Raji (cell line): ENCODE measurements at regions not wholly inside any gene's neighbourhood (a gene's known extent, or its start where the extent isn't known, plus 50 kb on each side); places are given as distances from the start of the nearest gene placed in this dataset.

Source experiments
- POLR2A ChIP-seq: IDR thresholded peaks from 2 replicates; pipeline ENCODE4 v1.6.1; 2011; ENCODE audit warnings: low read depth, low read length, control low read depth; ENCODE audit not compliant: insufficient read depth

GRCh38 chr16:11473728-11474127, 113.0 kb downstream of the LITAF start:
- TF ChIP-seq POLR2A: no peak

DNA sequence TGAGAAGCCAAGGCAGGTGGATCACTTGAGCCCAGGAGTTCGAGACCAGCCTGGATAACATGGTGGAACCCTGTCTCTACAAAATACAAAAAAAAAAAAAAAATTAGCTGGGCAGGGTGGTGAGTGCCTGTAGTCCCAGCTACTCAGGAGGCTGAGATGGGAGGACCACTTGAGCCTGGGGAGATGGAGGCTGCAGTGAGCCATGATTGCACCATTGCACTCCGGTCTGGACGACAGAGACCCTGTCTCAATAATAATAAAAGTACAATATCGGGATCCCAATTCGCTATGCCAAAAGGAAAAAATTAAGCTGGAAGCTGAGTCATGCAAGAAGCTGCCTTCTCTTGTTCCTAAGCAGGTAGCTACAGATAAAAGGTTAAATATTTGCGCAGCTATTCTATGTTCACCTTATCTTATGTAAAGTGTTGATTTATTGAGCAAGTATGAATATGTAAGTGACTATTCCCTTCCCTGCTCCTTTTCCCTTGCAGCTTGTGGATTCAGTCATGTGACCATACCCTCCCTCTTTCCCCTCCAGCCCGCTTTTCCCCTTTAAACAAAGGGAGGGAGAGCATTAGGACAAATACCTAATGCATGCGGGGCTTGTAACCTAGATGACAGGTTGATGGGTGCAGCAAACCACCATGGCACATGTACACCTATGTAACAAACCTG, 112.0 kb downstream of the LITAF start:
- no peak for TF ChIP-seq POLR2A

DNA sequence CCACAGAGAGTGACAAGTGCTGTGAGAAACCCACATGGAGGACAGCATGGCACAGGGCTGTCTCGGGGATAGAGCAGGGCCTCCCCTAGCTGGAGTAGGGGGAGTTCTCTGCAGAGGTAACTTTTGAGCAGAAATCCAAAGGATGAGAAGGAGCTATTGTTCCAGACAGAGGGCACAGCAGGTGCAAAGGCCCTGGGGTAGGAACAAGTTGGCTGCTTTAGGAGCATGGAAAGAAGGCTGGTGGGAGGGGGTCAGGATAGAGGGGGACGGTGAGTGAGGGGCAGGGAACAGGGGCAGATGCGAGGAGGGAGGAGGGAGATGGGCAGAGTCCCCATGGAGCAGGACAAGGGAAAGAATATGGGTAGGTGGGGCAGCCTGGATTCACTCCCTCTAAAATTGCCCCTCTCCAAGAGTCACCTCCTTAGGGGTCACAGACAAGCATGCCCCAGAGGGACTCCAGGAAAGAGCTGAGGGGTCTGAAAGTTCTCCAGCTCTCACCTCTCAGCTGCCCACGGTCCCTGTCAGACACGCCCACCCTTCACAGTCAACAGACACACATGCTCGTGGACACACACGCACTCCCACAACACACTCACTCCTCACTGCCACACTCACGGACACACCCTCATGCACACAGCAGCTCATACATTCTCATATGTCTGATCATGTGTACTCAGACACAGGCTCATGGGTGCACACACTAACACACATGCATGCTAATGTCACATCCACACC, 110.7 kb downstream of the LITAF start:
- TF ChIP-seq POLR2A: no peak

- TF ChIP-seq POLR2A: no peak
Measured at GRCh38 chr16:11476676-11477075, 110.0 kb downstream of the LITAF start.

DNA sequence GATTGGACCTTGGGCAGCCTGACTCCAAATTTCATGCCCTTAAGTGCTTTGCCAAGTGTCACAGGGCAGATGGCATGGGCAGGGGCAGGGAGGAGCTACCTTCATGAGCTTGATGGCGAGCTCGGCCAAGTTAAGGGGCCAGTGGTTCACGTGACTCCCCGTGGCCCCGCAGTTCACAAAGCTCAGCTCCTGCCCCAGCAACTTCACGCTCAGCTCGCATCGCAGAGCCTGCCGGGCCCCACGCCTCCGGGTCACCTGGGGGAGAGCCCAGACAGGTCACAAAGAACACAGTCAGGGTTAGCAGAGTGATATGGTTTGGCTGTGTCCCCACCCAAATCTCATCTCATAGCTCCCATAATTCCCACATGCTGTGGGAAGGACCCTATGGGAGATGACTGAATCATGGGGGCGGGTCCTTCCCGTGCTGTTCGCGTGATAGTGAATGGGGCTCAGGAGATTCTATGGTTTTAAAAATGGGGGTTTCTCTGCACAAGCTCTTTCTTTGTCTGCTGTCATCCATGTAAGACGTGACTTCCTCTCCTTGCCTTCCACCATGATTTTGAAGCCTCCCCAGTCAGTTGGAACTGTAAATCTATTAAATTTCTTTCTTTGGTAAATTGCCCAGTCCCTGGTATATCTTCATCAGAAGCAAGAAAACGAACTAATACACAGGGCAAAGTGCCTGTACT, 108.1 kb downstream of the LITAF start:
- no peak for TF ChIP-seq POLR2A

- no peak for TF ChIP-seq POLR2A
Measured at GRCh38 chr16:11479916-11480315, 106.8 kb downstream of the LITAF start.

DNA sequence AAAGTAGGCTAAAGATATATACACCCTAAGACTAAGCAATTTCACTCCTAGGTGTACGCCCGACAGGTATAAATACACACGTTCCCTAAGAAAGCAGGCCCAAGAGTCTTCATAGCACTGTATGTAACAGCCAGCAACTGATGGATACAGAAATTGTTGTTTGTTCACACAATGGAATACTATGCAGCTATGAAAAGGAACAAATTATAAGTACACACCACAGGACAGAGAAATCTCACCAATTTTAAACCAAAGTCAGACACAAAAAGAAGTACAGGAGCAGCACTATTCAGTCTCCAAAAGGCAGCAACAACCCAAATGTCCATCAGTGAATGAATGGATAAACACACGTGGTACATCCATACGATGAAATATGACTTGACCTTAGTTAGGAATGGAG, 106.1 kb downstream of the LITAF start:
- no peak for TF ChIP-seq POLR2A

- no peak for TF ChIP-seq POLR2A
Measured at GRCh38 chr16:11481987-11482386, 104.7 kb downstream of the LITAF start.

DNA sequence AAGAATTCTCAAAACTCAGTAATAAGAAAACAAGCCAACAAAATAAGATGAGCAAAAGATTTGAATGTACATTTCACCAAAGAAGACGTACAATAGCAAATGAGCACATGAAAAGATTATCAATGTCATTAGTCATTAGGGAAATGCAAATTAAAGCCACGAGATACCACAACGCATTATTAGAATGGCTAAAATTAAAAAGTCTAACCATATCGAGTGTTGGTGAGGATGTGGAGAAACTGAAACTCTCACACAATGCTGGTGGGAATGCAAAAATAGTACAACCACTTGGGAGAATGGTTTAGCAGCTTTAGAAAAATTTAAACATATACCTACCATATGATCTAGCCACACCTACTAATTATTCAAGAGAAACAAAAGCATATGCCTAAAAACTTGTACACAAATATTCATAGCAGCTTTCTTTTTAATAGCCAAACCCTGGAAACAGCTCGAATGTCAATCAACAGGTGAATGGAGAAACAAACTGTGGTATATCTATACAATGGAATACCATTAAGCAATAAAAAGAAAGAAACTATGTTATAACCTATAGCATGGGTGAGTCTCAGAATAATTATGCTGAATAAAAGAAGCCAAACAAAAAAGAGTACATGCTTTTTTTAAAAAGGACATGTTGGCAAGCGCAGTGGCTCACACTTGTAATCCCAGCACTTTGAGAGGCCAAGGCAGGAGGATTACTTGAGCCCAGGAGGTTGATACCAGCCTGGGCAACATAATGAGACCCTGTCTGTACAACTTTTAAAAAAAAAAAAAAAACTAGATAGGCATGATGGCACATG, 103.6 kb downstream of the LITAF start:
- TF ChIP-seq POLR2A: no peak

DNA sequence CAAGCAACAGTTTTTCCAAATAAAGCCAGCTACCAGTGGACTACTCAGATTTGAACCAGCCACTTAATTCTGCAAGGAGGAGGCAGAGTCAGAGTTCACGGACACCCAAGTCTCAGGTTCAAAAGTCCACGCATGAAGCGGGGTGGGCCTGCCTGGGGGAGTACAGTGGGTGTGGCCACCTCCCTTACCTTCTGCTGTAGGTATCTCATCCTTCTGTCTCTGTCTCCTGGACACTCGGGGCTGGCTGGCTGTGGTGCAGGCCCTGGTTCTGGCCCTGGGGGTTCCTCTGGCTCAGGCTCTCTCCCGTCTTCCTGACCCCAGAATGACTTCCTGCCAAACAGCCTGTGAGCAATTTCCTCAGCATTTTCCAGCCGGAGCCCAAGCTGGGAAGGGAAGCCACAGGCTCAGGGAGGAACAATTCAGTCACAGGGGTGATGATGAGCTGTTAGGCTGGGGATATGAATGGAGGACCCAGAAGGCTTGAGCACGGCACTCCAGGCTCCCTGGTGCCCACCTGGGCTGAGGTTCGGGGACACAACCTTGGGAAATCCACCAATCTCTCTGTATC, 101.9 kb downstream of the LITAF start:
- no peak for TF ChIP-seq POLR2A

DNA sequence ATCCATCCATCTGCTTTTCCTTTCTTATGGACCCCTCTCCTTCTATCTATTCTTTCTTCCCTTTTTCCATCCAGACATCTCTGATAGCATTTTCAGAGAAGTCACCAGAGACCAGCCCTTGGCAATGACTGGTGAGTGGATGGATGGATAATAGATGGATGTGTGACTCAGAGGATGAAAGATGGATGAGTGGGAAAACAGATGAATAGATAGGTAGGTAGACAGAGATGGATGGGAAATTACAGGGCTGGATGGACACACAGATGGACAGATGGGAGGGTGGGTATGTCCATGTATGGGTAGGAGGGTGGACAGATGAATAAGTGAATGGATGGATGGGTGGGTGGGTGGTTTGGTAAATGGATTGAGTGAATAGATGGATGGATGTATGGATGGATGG, 101.0 kb downstream of the LITAF start:
- no peak for TF ChIP-seq POLR2A

GRCh38 chr16:11487289-11487688, 99.4 kb downstream of the LITAF start:
- no peak for TF ChIP-seq POLR2A

- TF ChIP-seq POLR2A: no peak
Measured at GRCh38 chr16:11488304-11488703, 98.4 kb downstream of the LITAF start.

DNA sequence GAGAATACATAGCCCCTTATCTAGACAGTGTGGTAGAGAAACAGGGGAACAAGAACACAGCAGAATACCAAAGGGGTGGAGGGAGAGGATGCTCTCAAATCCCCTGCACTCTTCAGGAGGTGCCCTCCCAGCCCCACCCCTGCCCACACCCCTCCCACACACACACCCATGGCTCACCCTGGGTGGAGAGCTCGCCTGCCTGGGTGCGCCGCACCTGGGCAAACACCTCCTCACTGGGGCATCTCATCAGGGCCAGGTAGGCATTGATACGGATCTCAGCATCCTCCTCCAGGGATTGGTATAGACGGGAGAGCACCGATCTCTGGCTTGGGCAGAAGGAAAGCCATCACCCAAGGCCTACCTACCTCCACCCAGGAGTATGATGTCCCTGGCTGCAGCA, 95.2 kb downstream of the LITAF start:
- no peak for TF ChIP-seq POLR2A

- no peak for TF ChIP-seq POLR2A
Measured at GRCh38 chr16:11492808-11493530, 93.8 kb downstream of the LITAF start.

DNA sequence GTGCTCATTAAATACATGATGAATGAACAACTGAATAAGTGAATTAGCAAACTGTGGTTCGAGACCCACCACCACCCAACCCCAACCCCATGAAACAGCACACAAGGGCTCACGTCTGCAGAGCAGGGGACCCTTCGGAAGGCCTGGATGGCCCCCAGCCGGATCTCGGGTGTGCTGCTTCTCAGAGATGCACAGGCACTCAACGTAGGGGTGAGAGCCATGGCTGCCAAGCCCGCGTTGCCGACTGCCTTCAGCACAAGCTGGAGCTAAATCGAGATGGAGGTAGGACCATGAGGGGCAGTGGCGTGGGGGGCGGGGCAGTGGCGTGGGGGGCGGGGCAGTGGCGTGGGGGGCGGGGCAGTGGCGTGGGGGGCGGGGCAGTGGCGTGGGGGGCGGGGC, 93.2 kb downstream of the LITAF start:
- 0 out of 2 replicates have a peak, but pooled peaks have one; percentile 21 for TF ChIP-seq POLR2A
